IPS-15b (cell line): ENCODE measurements at regions not wholly inside any gene's neighbourhood (a gene's known extent, or its start where the extent isn't known, plus 50 kb on each side); places are given as distances from the start of the nearest gene placed in this dataset.

Experiments used
- H3K27me3 ChIP-seq: one replicate; pipeline ENCODE4 v1.6.1; 2013; ENCODE audit warnings: low read length; ENCODE audit not compliant: control insufficient read depth, insufficient read depth
- H3K36me3 ChIP-seq: one replicate; pipeline ENCODE4 v1.6.1; 2013; ENCODE audit warnings: low read length; ENCODE audit not compliant: control insufficient read depth, insufficient read depth
- H3K4me1 ChIP-seq: one replicate; pipeline ENCODE4 v1.6.1; 2013; ENCODE audit warnings: mild to moderate bottlenecking, low read length; ENCODE audit not compliant: control insufficient read depth, insufficient read depth
- H3K4me3 ChIP-seq: one replicate; pipeline ENCODE4 v1.5.1; 2013; ENCODE audit warnings: low read depth, low read length
- H3K9ac ChIP-seq: one replicate; pipeline ENCODE4 v1.6.1; 2013; ENCODE audit warnings: low read depth, mild to moderate bottlenecking, low read length
- H3K9me3 ChIP-seq: one replicate; pipeline ENCODE4 v1.6.1; 2013; ENCODE audit warnings: mild to moderate bottlenecking, low read length; ENCODE audit not compliant: control insufficient read depth, insufficient read depth

DNA sequence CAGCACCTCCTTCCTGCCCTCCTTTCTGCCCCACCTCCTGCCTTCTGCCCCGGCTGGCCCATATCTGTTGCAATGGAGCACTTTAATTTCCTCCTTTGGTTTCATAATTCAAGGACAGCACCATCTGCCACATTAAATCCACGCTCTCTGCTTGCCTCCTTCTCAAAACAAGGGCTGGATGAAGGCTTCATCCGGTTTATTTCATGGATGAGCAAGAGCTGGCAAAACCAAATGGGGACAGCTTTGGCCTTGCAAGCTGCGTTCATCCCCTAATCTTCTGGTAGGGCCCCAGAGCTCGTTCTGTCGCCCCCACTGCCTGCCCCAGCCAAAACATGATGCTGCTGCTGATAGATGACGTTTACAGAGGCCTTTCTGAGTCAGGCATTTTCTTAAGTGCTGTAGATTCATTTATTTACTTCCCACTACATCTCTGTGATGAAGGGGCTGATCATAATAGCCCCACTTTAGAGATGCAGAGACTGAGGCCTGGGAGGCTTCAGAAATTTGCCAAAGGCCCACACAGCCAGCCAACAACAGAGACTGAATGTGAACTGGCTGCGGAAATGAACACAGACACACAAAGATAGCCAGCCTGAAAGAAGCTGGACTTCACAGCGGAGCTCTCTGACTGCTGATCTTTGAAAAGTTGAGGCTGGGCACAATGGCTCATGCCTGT lies 115.6 kb upstream of the CPEB4 start:
- Histone ChIP-seq H3K36me3 (no peaks in the 10 kb centered on the region), H3K4me1 (peaks cover 6% of the 10 kb centered on the region), H3K27me3 (no peaks in the 10 kb centered on the region), H3K4me3 (no peak overlapping the region), H3K9ac (no peak overlapping the region), H3K9me3 (no peaks in the 10 kb centered on the region)

DNA sequence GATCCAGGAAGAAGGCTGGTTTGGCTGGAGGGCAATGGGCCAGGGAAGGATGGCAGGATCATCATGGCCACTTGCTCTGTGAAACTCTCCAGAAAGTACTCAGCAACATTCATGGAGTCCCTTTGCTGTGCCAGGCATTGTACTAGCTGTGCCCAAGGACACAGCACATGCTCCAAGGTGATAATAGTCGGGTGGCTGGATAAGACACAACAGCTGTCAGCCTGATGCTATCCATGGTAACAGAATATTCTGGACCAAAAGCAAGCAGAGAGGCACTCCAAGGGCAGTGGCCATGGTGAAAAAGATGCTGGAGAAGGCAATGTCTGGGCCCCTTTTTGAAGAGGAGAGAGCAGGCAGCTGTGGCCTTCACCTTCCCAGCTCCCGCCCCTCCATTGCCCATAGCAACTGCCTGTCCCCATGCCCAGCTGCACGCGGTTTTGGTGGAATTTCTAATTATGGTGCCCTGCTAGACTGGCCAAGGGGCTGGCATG lies 113.8 kb upstream of the CPEB4 start:
- H3K27me3 ChIP-seq: no peaks in the 10 kb centered on the region
- peaks cover 6% of the 10 kb centered on the region for H3K4me1 ChIP-seq

DNA sequence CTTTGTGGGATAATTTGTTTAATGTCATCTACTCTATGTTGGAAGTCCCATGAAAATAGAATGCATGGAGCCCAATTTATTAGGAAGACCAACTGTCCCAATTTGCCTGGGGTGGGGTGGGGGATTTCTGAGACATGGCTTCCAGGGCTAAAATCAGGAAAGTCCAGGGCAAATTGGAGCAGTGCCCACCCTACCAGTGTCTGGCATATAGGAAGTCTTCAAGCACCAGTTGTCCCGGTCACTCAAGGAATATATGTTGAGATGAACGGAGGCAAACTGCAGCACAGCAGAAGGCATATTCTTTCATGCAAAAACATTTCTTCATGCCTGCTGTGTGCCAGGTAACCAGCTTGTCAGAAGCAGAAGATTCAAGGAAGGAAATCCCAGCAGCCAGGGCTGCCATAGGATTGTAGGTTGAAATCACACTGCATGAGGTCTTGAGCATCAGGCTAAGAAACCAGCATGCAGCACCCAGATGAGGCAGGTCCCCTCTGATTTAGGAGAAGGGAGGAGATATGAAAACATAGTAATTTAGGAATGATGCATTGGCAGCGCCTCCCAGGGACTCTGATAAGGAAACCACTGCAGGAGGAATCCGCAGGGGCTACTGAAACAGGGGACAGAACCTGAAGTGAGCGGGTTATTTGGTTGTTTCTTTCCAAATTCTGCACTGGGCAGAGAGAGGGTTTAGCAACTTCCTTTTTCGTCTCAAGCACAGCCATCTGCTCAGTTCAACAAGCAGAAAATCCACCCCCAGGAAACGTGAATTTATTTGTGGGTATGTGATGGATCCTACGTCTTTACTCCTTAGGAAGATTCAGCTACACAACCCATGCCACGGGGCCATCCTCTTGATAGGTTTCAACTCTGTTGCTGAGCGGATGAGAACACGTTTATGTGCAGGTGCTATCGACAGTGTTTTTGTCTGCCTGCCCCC lies 112.6 kb upstream of the CPEB4 start:
- Histone ChIP-seq H3K4me1 (peaks cover 6% of the 10 kb centered on the region), H3K27me3 (no peaks in the 10 kb centered on the region), H3K4me3 (no peak overlapping the region), H3K36me3 (no peaks in the 10 kb centered on the region), H3K9me3 (no peaks in the 10 kb centered on the region), H3K9ac (no peak overlapping the region)

More for the DNA sequence above, 113.8 kb upstream of the CPEB4 start:
- no peaks in the 10 kb centered on the region for H3K36me3 ChIP-seq
- H3K4me3 ChIP-seq: no peak overlapping the region
- no peaks in the 10 kb centered on the region for H3K9me3 ChIP-seq
- no peak overlapping the region for H3K9ac ChIP-seq

DNA sequence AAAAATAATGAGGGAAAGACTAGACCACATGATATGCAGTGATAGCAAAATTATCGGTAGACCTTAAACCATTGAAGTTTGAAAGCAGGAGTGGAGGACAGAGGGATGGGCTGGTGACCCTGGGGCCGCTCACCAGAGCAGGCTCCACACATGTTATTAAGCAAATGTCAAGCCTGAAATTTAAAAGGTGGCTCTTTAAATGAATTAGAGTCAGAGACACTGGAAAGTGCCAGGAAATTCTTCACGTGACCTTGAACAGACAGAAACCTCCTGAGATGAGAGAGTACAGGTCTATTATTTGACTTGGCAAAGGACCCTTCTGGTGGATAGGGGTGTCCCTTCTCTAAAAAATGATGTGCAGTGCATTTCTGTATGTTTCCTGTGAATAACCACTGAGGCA lies 111.0 kb upstream of the CPEB4 start:
- H3K4me3 ChIP-seq: no peak overlapping the region
- H3K4me1 ChIP-seq: no peaks in the 10 kb centered on the region
- no peak overlapping the region for H3K9ac ChIP-seq
- H3K27me3 ChIP-seq: no peaks in the 10 kb centered on the region
- H3K36me3 ChIP-seq: no peaks in the 10 kb centered on the region
- no peaks in the 10 kb centered on the region for H3K9me3 ChIP-seq

DNA sequence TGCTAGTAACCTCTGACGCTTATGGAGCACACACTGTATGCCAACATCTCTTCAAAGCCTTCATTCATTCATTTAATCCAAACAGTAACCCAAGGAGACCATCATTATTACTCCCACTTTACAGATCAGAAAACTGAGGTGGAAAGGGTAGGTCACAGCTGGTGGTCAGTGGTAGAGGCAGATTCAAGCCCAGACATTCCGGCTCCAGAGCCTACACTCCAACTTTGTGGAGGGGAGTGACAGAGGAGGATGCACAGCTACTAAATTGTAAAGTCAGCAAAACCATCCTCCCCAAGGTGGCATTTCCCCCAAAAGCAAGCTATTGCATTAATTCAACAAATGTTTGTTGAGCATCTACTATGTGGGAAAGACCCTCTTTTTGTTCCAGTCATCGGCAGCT lies 110.5 kb upstream of the CPEB4 start:
- Histone ChIP-seq H3K9me3 (no peaks in the 10 kb centered on the region), H3K27me3 (no peaks in the 10 kb centered on the region), H3K4me1 (no peaks in the 10 kb centered on the region), H3K9ac (no peak overlapping the region), H3K4me3 (no peak overlapping the region), H3K36me3 (no peaks in the 10 kb centered on the region)

GRCh38 chr5:173778152-173778782 lies 109.9 kb upstream of the CPEB4 start:
- H3K36me3 ChIP-seq: no peaks in the 10 kb centered on the region
- no peaks in the 10 kb centered on the region for H3K27me3 ChIP-seq
- no peak overlapping the region for H3K4me3 ChIP-seq
- H3K4me1 ChIP-seq: no peaks in the 10 kb centered on the region
- no peaks in the 10 kb centered on the region for H3K9me3 ChIP-seq
- no peak overlapping the region for H3K9ac ChIP-seq

- no peaks in the 10 kb centered on the region for H3K4me1 ChIP-seq
- no peaks in the 10 kb centered on the region for H3K27me3 ChIP-seq
- no peaks in the 10 kb centered on the region for H3K9me3 ChIP-seq
- no peak overlapping the region for H3K4me3 ChIP-seq
- H3K9ac ChIP-seq: no peak overlapping the region
- no peaks in the 10 kb centered on the region for H3K36me3 ChIP-seq
Measured at GRCh38 chr5:173778784-173779304, 109.3 kb upstream of the CPEB4 start.

DNA sequence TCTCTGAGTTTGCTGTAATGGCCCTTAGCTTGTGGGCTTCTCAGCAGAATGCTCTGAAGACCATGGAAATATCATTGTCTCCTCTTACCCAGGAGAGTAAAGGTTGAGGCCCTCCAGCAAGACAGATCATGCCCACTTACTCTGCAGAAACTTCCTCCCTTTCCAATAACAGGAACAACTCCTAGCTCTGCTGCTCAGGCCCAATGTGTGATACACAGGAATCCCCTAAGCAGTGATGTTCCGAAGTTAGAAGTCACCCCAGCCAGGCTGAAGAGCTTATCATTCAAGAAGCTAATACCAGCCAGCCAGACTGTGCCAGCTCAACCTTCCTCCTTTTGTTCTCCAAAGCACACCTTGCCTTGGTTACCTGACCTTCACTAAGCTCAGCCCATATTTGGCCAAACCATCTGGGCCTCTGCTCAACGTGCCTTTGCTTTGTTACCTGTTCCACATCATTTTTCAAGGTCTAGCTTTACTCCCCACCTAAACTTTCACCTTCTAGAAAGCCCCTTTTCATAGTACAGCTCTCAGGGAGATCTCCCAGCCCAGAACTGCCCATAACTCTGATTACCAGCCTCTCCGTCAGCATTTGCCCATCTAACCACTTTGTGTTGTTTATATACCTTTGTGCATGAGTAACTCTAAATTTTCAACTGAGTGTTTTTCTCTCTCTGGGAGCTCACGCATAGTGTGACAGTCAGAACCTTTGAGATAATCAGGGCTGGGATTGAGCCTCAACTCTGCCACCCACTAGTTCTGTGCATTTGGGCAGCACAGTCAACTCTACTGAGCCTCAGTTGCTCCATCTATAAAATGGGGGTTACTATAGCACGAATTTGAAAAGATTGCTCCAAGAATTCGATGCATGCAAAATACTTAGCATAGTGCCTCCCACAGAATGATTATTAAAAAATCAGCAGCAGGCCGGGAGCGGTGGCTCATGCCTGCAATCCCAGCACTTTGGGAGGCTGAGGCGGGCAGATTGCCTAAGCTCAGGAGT lies 107.6 kb upstream of the CPEB4 start:
- H3K4me1 ChIP-seq: no peaks in the 10 kb centered on the region
- no peak overlapping the region for H3K9ac ChIP-seq
- no peaks in the 10 kb centered on the region for H3K9me3 ChIP-seq
- H3K27me3 ChIP-seq: no peaks in the 10 kb centered on the region
- no peak overlapping the region for H3K4me3 ChIP-seq
- no peaks in the 10 kb centered on the region for H3K36me3 ChIP-seq

DNA sequence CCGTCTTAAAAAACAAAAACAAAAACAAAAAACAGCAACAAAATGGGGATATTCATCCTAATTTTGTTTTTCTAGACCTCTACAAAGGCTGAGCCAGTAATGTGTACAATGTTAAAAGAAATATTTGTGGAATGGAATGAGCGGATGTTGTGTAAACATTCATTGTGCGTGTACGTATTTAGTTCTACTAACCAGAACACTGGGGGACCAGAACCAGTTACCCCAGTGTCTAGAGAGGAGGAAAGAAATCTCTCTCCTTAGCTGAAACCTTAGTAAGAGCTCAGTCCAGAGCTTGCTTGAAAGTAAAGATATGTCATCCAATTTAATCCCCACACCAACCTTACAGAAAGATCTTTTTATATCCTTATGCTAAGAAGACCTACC lies 106.7 kb upstream of the CPEB4 start:
- no peaks in the 10 kb centered on the region for H3K9me3 ChIP-seq
- H3K36me3 ChIP-seq: no peaks in the 10 kb centered on the region
- no peaks in the 10 kb centered on the region for H3K27me3 ChIP-seq
- H3K9ac ChIP-seq: no peak overlapping the region
- H3K4me3 ChIP-seq: no peak overlapping the region
- no peaks in the 10 kb centered on the region for H3K4me1 ChIP-seq

GRCh38 chr5:173781816-173782670 lies 106.1 kb upstream of the CPEB4 start:
- Histone ChIP-seq H3K27me3 (no peaks in the 10 kb centered on the region), H3K36me3 (no peaks in the 10 kb centered on the region), H3K4me3 (no peak overlapping the region), H3K9ac (no peak overlapping the region), H3K9me3 (no peaks in the 10 kb centered on the region), H3K4me1 (no peaks in the 10 kb centered on the region)
